Hepatocyte (in vitro differentiated cells): ENCODE measurements at regions not wholly inside any gene's neighbourhood (a gene's known extent, or its start where the extent isn't known, plus 50 kb on each side); places are given as distances from the start of the nearest gene placed in this dataset.

Experiments
- EZH2phosphoT487 ChIP-seq: fragments of 200-600 bp; sonication (generic); IDR thresholded peaks from one replicate; pipeline ENCODE4 v1.6.1; 2018; ENCODE audit warnings: antibody characterized with exemption, mild to moderate bottlenecking, low read depth, moderate library complexity; ENCODE audit not compliant: unreplicated experiment, severe bottlenecking
- TF ChIP-seq, protein P1 (sequence below): fragments of 200-600 bp; sonication (generic); IDR thresholded peaks from 2 replicates; pipeline ENCODE4 v1.5.1; 2016; ENCODE audit warnings: antibody characterized with exemption, mild to moderate bottlenecking; ENCODE audit not compliant: poor library complexity

DNA sequence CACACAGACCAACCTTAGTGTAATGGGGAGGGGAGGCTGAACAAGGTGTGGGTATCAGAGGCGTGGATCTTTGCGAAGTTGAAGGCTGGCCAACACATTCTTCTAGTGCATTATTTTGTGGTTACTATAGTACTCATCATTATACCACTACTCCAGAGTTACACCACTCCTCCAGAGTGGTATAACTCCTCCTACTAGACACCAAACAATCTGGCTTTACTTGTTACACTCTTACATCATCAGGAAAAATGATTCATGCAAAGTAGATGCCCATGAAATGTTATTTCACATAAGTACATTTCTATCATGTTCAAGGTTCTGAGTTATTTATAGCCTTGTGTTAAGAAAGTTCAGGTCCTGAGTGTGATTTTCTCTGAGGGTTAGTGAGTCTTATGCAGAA lies 443.1 kb upstream of the OPRM1 start:
- TF ChIP-seq, protein P1, sequence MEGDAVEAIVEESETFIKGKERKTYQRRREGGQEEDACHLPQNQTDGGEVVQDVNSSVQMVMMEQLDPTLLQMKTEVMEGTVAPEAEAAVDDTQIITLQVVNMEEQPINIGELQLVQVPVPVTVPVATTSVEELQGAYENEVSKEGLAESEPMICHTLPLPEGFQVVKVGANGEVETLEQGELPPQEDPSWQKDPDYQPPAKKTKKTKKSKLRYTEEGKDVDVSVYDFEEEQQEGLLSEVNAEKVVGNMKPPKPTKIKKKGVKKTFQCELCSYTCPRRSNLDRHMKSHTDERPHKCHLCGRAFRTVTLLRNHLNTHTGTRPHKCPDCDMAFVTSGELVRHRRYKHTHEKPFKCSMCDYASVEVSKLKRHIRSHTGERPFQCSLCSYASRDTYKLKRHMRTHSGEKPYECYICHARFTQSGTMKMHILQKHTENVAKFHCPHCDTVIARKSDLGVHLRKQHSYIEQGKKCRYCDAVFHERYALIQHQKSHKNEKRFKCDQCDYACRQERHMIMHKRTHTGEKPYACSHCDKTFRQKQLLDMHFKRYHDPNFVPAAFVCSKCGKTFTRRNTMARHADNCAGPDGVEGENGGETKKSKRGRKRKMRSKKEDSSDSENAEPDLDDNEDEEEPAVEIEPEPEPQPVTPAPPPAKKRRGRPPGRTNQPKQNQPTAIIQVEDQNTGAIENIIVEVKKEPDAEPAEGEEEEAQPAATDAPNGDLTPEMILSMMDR: no peak
- no peak for TF ChIP-seq EZH2phosphoT487
